Spinal cord (tissue), 9 donors: ENCODE measurements at regions not wholly inside any gene's neighbourhood (a gene's known extent, or its start where the extent isn't known, plus 50 kb on each side); places are given as distances from the start of the nearest gene placed in this dataset.

Source experiments
- DNase-seq, 6 donors: peaks; one replicate each; pipeline versions ENCODE4 v3.0.0 to v3.0.0-alpha.2; 2013 to 2015; ENCODE audit warnings: low spot score in 6 of 6, low read depth in 4 of 6
- H3K27ac ChIP-seq: one replicate; pipeline ENCODE4 v1.5.1; 2013; ENCODE audit warnings: low read depth, low read length, control low read depth
- H3K27me3 ChIP-seq: one replicate; pipeline ENCODE4 v1.6.1; 2013; ENCODE audit warnings: low read length; ENCODE audit not compliant: control insufficient read depth, insufficient read depth
- H3K36me3 ChIP-seq: one replicate; pipeline ENCODE4 v1.6.1; 2013; ENCODE audit warnings: low read length; ENCODE audit not compliant: control insufficient read depth, insufficient read depth
- H3K4me1 ChIP-seq: one replicate; pipeline ENCODE4 v1.6.1; 2013; ENCODE audit warnings: low read length; ENCODE audit not compliant: control insufficient read depth, insufficient read depth
- H3K4me3 ChIP-seq: one replicate; pipeline ENCODE4 v1.5.1; 2013; ENCODE audit warnings: low read depth, low read length, control low read depth
- H3K9me3 ChIP-seq: one replicate; pipeline ENCODE4 v1.6.1; 2013; ENCODE audit warnings: low read length; ENCODE audit not compliant: control insufficient read depth, insufficient read depth
- WGBS: methylation state at CpG from one replicate; pipeline ENCODE4 v1.1.5; 2013; ENCODE audit warnings: missing lambda C conversion rate; ENCODE audit not compliant: insufficient coverage; 5-methylcytosine and 5-hydroxymethylcytosine counted together
- donor health status: healthy.

GRCh38 chr1:83024251-83024767 is 974.6 kb downstream of the TTLL7 start:
- Histone ChIP-seq H3K27me3 (no peaks in the 10 kb centered on the region), H3K27ac (no peak overlapping the region), H3K36me3 (no peaks in the 10 kb centered on the region), H3K4me1 (no peaks in the 10 kb centered on the region), H3K4me3 (no peak overlapping the region), H3K9me3 (peaks cover 8% of the 10 kb centered on the region)
- DNase-seq, result no peak
- WGBS, result no CpG with 5 or more reads among the region's 2 CpGs

GRCh38 chr1:83023212-83023611 is 975.7 kb downstream of the TTLL7 start:
- 100% methylated on average over 1 of the region's 2 CpGs for WGBS
- no peaks in the 10 kb centered on the region for H3K4me1 ChIP-seq

DNA sequence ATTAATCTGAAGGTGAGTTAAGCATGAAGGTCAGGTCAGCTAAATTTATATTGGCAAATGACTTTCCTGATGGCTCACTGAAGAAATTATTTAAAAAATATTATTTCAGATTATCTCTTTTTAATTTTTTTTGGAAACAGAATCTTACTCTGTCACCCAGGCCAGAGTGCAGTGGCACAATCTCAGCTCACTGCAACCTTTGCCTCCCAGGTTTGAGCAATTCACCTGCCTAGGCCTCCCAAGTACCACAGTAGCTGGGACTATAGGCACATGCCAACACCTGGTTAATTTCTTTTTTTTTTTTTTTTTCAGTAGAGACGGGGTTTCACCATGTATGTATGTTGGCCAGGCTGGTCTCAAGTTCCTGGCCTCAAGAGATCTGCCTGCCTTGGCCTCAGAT is 976.7 kb downstream of the TTLL7 start:
- H3K4me1 ChIP-seq, result no peaks in the 10 kb centered on the region
- DNase-seq, result no peak
- no CpG with 5 or more reads among the region's 1 CpG for WGBS

More at GRCh38 chr1:83023212-83023611, 975.7 kb downstream of the TTLL7 start:
- Histone ChIP-seq H3K9me3 (peaks cover 8% of the 10 kb centered on the region), H3K27me3 (no peaks in the 10 kb centered on the region), H3K27ac (no peak overlapping the region), H3K36me3 (no peaks in the 10 kb centered on the region), H3K4me3 (no peak overlapping the region)
- no peak for DNase-seq

GRCh38 chr1:83017701-83018100 is 981.2 kb downstream of the TTLL7 start:
- H3K4me3 ChIP-seq, result no peak overlapping the region
- no peaks in the 10 kb centered on the region for H3K4me1 ChIP-seq
- peaks cover 8% of the 10 kb centered on the region for H3K9me3 ChIP-seq
- peak in 1 of 6 donors; percentile 46 for DNase-seq
- 80% methylated on average over 4 of the region's 4 CpGs for WGBS
- H3K27ac ChIP-seq, result no peak overlapping the region
- H3K36me3 ChIP-seq, result no peaks in the 10 kb centered on the region
- no peaks in the 10 kb centered on the region for H3K27me3 ChIP-seq

More for the DNA sequence above, 976.7 kb downstream of the TTLL7 start:
- Histone ChIP-seq H3K4me3 (no peak overlapping the region), H3K9me3 (peaks cover 8% of the 10 kb centered on the region), H3K27me3 (no peaks in the 10 kb centered on the region), H3K36me3 (no peaks in the 10 kb centered on the region), H3K27ac (no peak overlapping the region)

DNA sequence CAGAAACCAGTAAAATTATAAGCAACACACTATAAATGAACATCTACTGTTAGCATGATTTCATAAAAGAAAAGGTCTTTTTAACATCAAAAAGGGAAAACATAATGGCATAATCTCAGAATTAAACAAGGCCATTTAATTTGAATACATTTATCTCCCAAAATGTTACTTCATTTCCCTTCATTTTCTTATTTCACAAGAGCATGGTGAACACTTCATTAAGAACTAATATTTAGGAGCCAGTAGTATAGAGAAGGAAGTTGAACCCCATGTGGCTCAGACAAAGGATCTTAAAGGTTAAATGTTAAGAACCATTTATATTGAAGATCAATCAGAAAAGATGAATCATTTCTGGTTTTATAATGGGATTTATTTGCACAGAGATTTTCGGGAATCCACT is 981.7 kb downstream of the TTLL7 start:
- no peak for DNase-seq
- Histone ChIP-seq H3K27ac (no peak overlapping the region), H3K36me3 (no peaks in the 10 kb centered on the region), H3K27me3 (no peaks in the 10 kb centered on the region), H3K4me3 (no peak overlapping the region), H3K4me1 (no peaks in the 10 kb centered on the region), H3K9me3 (peaks cover 8% of the 10 kb centered on the region)
- WGBS, result no CpG with 5 or more reads among the region's 1 CpG

DNA sequence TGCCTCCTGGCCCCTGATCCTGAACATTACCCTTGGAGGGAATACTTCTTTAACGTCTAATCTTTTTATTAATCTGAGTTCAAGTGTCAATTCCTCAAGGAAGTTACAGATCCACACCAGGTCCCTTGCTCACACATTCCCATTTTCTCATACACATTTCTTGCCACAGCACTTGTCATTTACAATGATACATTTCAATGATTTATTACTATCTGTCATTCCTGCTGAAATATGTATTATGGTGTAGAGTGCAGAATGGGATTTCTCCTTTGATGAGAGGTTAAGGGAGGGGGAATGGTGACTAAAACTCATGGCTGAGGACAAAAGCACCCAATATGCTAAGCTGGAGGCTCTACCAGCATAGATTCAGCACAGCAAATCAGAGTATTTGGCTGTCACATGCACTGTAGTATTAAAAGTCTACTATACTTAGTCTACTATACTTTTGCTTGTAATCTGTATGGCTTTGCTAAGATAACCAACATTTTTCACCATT is 982.5 kb downstream of the TTLL7 start:
- Histone ChIP-seq H3K27me3 (no peaks in the 10 kb centered on the region), H3K27ac (no peak overlapping the region), H3K36me3 (no peaks in the 10 kb centered on the region), H3K4me1 (no peaks in the 10 kb centered on the region), H3K9me3 (peaks cover 8% of the 10 kb centered on the region), H3K4me3 (no peak overlapping the region)
- WGBS, result 71% methylated on average over 1 of the region's 1 CpG
- DNase-seq, result no peak

DNA sequence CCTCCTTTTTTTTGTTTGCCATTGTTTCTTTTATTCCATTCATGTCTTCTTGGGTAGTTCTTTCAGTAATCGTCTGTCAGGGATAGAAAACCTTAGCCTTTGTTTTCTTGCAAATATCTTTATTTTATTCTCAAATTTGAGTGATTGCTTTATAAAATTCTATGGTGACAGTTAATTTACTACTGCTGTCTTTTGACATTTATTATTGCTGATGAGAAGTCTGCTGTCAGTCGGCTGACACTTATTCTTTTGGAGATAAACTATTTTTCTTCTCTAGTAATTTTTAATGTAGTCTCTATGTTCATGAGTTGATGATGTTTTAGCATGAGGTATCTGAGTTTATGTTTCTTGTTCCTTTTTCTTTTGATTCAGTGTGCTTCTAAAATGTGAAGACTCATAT is 983.8 kb downstream of the TTLL7 start:
- Histone ChIP-seq H3K4me1 (no peaks in the 10 kb centered on the region), H3K27ac (no peak overlapping the region), H3K4me3 (no peak overlapping the region), H3K36me3 (no peaks in the 10 kb centered on the region), H3K9me3 (peaks cover 2% of the 10 kb centered on the region), H3K27me3 (no peaks in the 10 kb centered on the region)
- no CpG with 5 or more reads among the region's 2 CpGs for WGBS
- DNase-seq, result no peak

GRCh38 chr1:83012950-83013349 is 986.0 kb downstream of the TTLL7 start:
- Histone ChIP-seq H3K27ac (no peak overlapping the region), H3K4me1 (no peaks in the 10 kb centered on the region), H3K27me3 (no peaks in the 10 kb centered on the region), H3K36me3 (no peaks in the 10 kb centered on the region), H3K4me3 (no peak overlapping the region), H3K9me3 (no peaks in the 10 kb centered on the region)
- no peak for DNase-seq

- DNase-seq, result no peak
- WGBS, result no CpG with 5 or more reads among the region's 1 CpG
Observed at GRCh38 chr1:83011265-83011664, 987.7 kb downstream of the TTLL7 start.

GRCh38 chr1:83006271-83006670 is 992.7 kb downstream of the TTLL7 start:
- no peaks in the 10 kb centered on the region for H3K9me3 ChIP-seq

More at GRCh38 chr1:83011265-83011664, 987.7 kb downstream of the TTLL7 start:
- Histone ChIP-seq H3K4me1 (no peaks in the 10 kb centered on the region), H3K27me3 (no peaks in the 10 kb centered on the region), H3K27ac (no peak overlapping the region), H3K4me3 (no peak overlapping the region), H3K9me3 (no peaks in the 10 kb centered on the region), H3K36me3 (no peaks in the 10 kb centered on the region)

More at GRCh38 chr1:83006271-83006670, 992.7 kb downstream of the TTLL7 start:
- 40% methylated on average over 2 of the region's 3 CpGs for WGBS
- no peak overlapping the region for H3K27ac ChIP-seq
- H3K27me3 ChIP-seq, result no peaks in the 10 kb centered on the region
- DNase-seq, result no peak
- H3K4me3 ChIP-seq, result no peak overlapping the region
- no peaks in the 10 kb centered on the region for H3K4me1 ChIP-seq
- H3K36me3 ChIP-seq, result no peaks in the 10 kb centered on the region
